Liver (tissue), 8 donors: ENCODE measurements at regions not wholly inside any gene's neighbourhood (a gene's known extent, or its start where the extent isn't known, plus 50 kb on each side); places are given as distances from the start of the nearest gene placed in this dataset.

Source experiments
- DNase-seq: peaks from one replicate; pipeline ENCODE4 v3.0.0-alpha.2; 2017; ENCODE audit warnings: low spot score
- H3K27ac ChIP-seq, 2 donors: one replicate each; pipeline ENCODE4 v1.7.0; 2013; ENCODE audit warnings: inconsistent platforms in 2 of 2, low read length in 2 of 2, control low read depth in 1 of 2, low read depth in 1 of 2, mild to moderate bottlenecking in 1 of 2
- H3K27me3 ChIP-seq, 4 donors: one replicate each; pipeline versions ENCODE4 v1.6.1 to v1.7.0; 2013; ENCODE audit warnings: low read length in 3 of 4, inconsistent platforms in 1 of 4, mild to moderate bottlenecking in 1 of 4, moderate library complexity in 1 of 4; ENCODE audit not compliant: control insufficient read depth in 4 of 4, insufficient read depth in 4 of 4
- H3K36me3 ChIP-seq, 4 donors: one replicate each; pipeline versions ENCODE4 v1.6.1 to v1.7.0; 2013; ENCODE audit warnings: low read length in 3 of 4, mild to moderate bottlenecking in 3 of 4, low read depth in 1 of 4, moderate library complexity in 1 of 4; ENCODE audit not compliant: control insufficient read depth in 4 of 4, insufficient read depth in 3 of 4
- H3K4me1 ChIP-seq, 4 donors: one replicate each; pipeline versions ENCODE4 v1.6.1 to v1.7.0; 2013; ENCODE audit warnings: low read length in 3 of 4, mild to moderate bottlenecking in 3 of 4, moderate library complexity in 1 of 4; ENCODE audit not compliant: control insufficient read depth in 4 of 4, insufficient read depth in 4 of 4
- H3K4me3 ChIP-seq, 3 donors: one replicate each; pipeline versions ENCODE4 v1.6.1 to v1.7.0; 2013; ENCODE audit warnings: low read length in 3 of 3, control low read depth in 1 of 3, low read depth in 1 of 3, mild to moderate bottlenecking in 1 of 3
- H3K9ac ChIP-seq, 2 donors: one replicate each; pipeline ENCODE4 v1.7.0; 2013; ENCODE audit warnings: low read length in 2 of 2, mild to moderate bottlenecking in 2 of 2, moderate library complexity in 2 of 2, control low read depth in 1 of 2, low read depth in 1 of 2
- H3K9me3 ChIP-seq, 4 donors: one replicate each; pipeline versions ENCODE4 v1.6.1 to v1.7.0; 2013; ENCODE audit warnings: low read length in 3 of 4; ENCODE audit not compliant: control insufficient read depth in 4 of 4
- CTCF ChIP-seq: fragments of 150-350 bp; IDR thresholded peaks from 2 replicates; pipeline ENCODE4 v1.5.1; 2017; ENCODE audit warnings: improper control_type of control experiment, low read depth, low read length; ENCODE audit not compliant: missing input control
- EGR1 ChIP-seq, 2 donors: IDR thresholded peaks; 2 replicates each; pipeline ENCODE4 v1.6.1; 2016 to 2018; ENCODE audit warnings: antibody characterized with exemption in 2 of 2, low read depth in 2 of 2
- FOXA1 ChIP-seq: IDR thresholded peaks from 2 replicates; pipeline ENCODE4 v1.6.1; 2016; ENCODE audit warnings: antibody characterized with exemption
- FOXA2 ChIP-seq: IDR thresholded peaks from 2 replicates; pipeline ENCODE4 v1.6.1; 2016; ENCODE audit warnings: antibody characterized with exemption
- GABPA ChIP-seq, 2 donors: IDR thresholded peaks in 1 of 2; conservative IDR thresholded peaks in 1 of 2; 2 replicates each; pipeline ENCODE4 v1.6.1; 2016; ENCODE audit warnings: antibody characterized with exemption in 2 of 2, mild to moderate bottlenecking in 1 of 2, moderate library complexity in 1 of 2
- HNF4A ChIP-seq, 2 donors: conservative IDR thresholded peaks; 2 replicates each; pipeline ENCODE4 v1.6.1; 2016; ENCODE audit warnings: antibody characterized with exemption in 2 of 2, mild to moderate bottlenecking in 2 of 2
- HNF4G ChIP-seq: IDR thresholded peaks from 2 replicates; pipeline ENCODE4 v1.6.1; 2016; ENCODE audit warnings: antibody characterized with exemption
- JUND ChIP-seq, 2 donors: IDR thresholded peaks; 2 replicates each; pipeline ENCODE4 v1.6.1; 2016; ENCODE audit warnings: antibody characterized with exemption in 2 of 2
- NR2F2 ChIP-seq: IDR thresholded peaks from 2 replicates; pipeline ENCODE4 v1.6.1; 2016; ENCODE audit warnings: antibody characterized with exemption
- RAD21 ChIP-seq, 2 donors: IDR thresholded peaks; 2 replicates each; pipeline ENCODE4 v1.6.1; 2016; ENCODE audit warnings: antibody characterized with exemption in 2 of 2, mild to moderate bottlenecking in 2 of 2
- RXRA ChIP-seq, 2 donors: IDR thresholded peaks; 2 replicates each; pipeline ENCODE4 v1.6.1; 2017 to 2018; ENCODE audit warnings: antibody characterized with exemption in 2 of 2, mild to moderate bottlenecking in 1 of 2
- SP1 ChIP-seq: IDR thresholded peaks from 2 replicates; pipeline ENCODE4 v1.6.1; 2018; ENCODE audit warnings: antibody characterized with exemption, mild to moderate bottlenecking
- TAF1 ChIP-seq: conservative IDR thresholded peaks from 2 replicates; pipeline ENCODE4 v1.6.1; 2016; ENCODE audit warnings: antibody characterized with exemption, mild to moderate bottlenecking
- YY1 ChIP-seq: IDR thresholded peaks from 2 replicates; pipeline ENCODE4 v1.6.1; 2016; ENCODE audit warnings: antibody characterized with exemption, mild to moderate bottlenecking
- WGBS: extraction: QIAGEN DNeasy Blood & Tissue Kit; methylation state at CpG from one replicate; pipeline ENCODE4 v1.1.7; 2013; 5-methylcytosine and 5-hydroxymethylcytosine counted together
- TF ChIP-seq, protein P1 (sequence below): IDR thresholded peaks from 2 replicates; pipeline ENCODE4 v1.6.1; 2016; ENCODE audit warnings: antibody characterized with exemption, mild to moderate bottlenecking
- TF ChIP-seq, protein P2 (sequence below): IDR thresholded peaks from 2 replicates; pipeline ENCODE4 v1.6.1; 2016; ENCODE audit warnings: antibody characterized with exemption
- TF ChIP-seq, protein P3 (sequence below): IDR thresholded peaks from 2 replicates; pipeline ENCODE4 v1.6.1; 2016; ENCODE audit warnings: antibody characterized with exemption
- donor health status: healthy.
- donor health status: healthy.
- donor health status: healthy.
- donor health status: healthy.
- donor health status: healthy.

- Histone ChIP-seq H3K9ac (no peak overlapping the region), H3K27ac (no peak overlapping the region), H3K4me3 (no peak overlapping the region), H3K9me3 (no peaks in the 10 kb centered on the region), H3K27me3 (no peaks in the 10 kb centered on the region), H3K36me3 (no peaks in the 10 kb centered on the region), H3K4me1 (no peaks in the 10 kb centered on the region)
- TF ChIP-seq HNF4A (conservative IDR thresholded peaks at IDR 0.05), result no peak
- TF ChIP-seq CTCF, result no peak
- no peak for TF ChIP-seq YY1
- no peak for TF ChIP-seq NR2F2
- no peak for TF ChIP-seq TAF1
- no peak for TF ChIP-seq RAD21 (IDR thresholded peaks at IDR 0.05)
- TF ChIP-seq, protein P1, sequence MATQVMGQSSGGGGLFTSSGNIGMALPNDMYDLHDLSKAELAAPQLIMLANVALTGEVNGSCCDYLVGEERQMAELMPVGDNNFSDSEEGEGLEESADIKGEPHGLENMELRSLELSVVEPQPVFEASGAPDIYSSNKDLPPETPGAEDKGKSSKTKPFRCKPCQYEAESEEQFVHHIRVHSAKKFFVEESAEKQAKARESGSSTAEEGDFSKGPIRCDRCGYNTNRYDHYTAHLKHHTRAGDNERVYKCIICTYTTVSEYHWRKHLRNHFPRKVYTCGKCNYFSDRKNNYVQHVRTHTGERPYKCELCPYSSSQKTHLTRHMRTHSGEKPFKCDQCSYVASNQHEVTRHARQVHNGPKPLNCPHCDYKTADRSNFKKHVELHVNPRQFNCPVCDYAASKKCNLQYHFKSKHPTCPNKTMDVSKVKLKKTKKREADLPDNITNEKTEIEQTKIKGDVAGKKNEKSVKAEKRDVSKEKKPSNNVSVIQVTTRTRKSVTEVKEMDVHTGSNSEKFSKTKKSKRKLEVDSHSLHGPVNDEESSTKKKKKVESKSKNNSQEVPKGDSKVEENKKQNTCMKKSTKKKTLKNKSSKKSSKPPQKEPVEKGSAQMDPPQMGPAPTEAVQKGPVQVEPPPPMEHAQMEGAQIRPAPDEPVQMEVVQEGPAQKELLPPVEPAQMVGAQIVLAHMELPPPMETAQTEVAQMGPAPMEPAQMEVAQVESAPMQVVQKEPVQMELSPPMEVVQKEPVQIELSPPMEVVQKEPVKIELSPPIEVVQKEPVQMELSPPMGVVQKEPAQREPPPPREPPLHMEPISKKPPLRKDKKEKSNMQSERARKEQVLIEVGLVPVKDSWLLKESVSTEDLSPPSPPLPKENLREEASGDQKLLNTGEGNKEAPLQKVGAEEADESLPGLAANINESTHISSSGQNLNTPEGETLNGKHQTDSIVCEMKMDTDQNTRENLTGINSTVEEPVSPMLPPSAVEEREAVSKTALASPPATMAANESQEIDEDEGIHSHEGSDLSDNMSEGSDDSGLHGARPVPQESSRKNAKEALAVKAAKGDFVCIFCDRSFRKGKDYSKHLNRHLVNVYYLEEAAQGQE, result no peak
- DNase-seq, result no peak
- 92% methylated on average over 3 of the region's 3 CpGs for whole genome bisulfite sequencing
These were observed 335.0 kb upstream of the CTNNB1 start for GRCh38 chr3:40864146-40864782.

DNA sequence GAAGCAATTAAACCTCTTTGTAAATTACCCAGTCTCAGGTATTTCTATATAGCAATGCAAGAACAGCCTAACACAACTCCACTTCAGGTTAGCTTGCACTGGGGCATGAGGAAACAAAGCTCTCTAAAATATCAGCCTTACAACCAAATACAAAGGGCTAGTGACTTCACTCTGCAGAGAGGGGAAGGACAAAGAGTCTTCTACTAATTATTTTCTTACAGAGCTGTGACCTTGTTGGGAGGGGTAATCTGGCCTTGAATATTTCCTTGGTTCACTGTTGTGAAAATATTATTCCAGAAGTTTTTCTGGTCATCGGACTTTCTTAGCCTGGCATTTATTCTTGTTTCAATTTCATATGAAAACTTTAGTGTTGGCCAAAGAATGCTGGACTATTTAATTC, 334.4 kb upstream of the CTNNB1 start:
- H3K4me3 ChIP-seq, result no peak overlapping the region
- H3K27me3 ChIP-seq, result no peaks in the 10 kb centered on the region
- H3K9me3 ChIP-seq, result no peaks in the 10 kb centered on the region
- no peaks in the 10 kb centered on the region for H3K36me3 ChIP-seq
- H3K4me1 ChIP-seq, result no peaks in the 10 kb centered on the region
- no peak overlapping the region for H3K9ac ChIP-seq
- WGBS, result 88% methylated on average over 1 of the region's 1 CpG
- no peak overlapping the region for H3K27ac ChIP-seq
- no peak for TF ChIP-seq JUND (IDR thresholded peaks at IDR 0.05)
- no peak for TF ChIP-seq RXRA (IDR thresholded peaks at IDR 0.05)
- TF ChIP-seq FOXA2, result no peak
- TF ChIP-seq EGR1 (IDR thresholded peaks at IDR 0.05; ENCODE audit: low read depth in 2 of 2), result no peak
- TF ChIP-seq, protein P2, sequence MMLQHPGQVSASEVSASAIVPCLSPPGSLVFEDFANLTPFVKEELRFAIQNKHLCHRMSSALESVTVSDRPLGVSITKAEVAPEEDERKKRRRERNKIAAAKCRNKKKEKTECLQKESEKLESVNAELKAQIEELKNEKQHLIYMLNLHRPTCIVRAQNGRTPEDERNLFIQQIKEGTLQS, result no peak
- no peak for TF ChIP-seq HNF4A (conservative IDR thresholded peaks at IDR 0.05)
- TF ChIP-seq, protein P3, sequence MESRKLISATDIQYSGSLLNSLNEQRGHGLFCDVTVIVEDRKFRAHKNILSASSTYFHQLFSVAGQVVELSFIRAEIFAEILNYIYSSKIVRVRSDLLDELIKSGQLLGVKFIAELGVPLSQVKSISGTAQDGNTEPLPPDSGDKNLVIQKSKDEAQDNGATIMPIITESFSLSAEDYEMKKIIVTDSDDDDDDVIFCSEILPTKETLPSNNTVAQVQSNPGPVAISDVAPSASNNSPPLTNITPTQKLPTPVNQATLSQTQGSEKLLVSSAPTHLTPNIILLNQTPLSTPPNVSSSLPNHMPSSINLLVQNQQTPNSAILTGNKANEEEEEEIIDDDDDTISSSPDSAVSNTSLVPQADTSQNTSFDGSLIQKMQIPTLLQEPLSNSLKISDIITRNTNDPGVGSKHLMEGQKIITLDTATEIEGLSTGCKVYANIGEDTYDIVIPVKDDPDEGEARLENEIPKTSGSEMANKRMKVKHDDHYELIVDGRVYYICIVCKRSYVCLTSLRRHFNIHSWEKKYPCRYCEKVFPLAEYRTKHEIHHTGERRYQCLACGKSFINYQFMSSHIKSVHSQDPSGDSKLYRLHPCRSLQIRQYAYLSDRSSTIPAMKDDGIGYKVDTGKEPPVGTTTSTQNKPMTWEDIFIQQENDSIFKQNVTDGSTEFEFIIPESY, result no peak
- no peak for TF ChIP-seq GABPA (IDR thresholded peaks at IDR 0.05 in 1 of 2, conservative IDR thresholded peaks at IDR 0.05 in 1 of 2)
- TF ChIP-seq CTCF, result no peak
- no peak for TF ChIP-seq FOXA1
- TF ChIP-seq TAF1, result no peak
- no peak for TF ChIP-seq HNF4G
- no peak for TF ChIP-seq SP1
- DNase-seq, result no peak
